Glutamatergic neuron (in vitro differentiated cells): ENCODE measurements at regions not wholly inside any gene's neighbourhood (a gene's known extent, or its start where the extent isn't known, plus 50 kb on each side); places are given as distances from the start of the nearest gene placed in this dataset.
"Not testable (repeated sequence)": the region's sequence is repeated elsewhere in the genome, so short reads cannot be mapped to it uniquely, and the experiment has no call there.

Source experiments
- DNase-seq: peaks from one replicate; pipeline ENCODE4 v3.0.0; 2022
- H3K27ac Mint-ChIP-seq: one replicate; pipeline ENCODE4 v1.8.0; 2020; ENCODE audit warnings: mild to moderate bottlenecking, mixed read lengths, inconsistent platforms; ENCODE audit not compliant: unreplicated experiment
- H3K27me3 Mint-ChIP-seq: one replicate; pipeline ENCODE4 v1.8.0; 2020; ENCODE audit warnings: mild to moderate bottlenecking, moderate library complexity, mixed read lengths, inconsistent platforms; ENCODE audit not compliant: unreplicated experiment
- H3K36me3 Mint-ChIP-seq: one replicate; pipeline ENCODE4 v1.8.0; 2020; ENCODE audit warnings: mild to moderate bottlenecking, mixed read lengths, inconsistent platforms; ENCODE audit not compliant: unreplicated experiment
- H3K4me1 Mint-ChIP-seq: one replicate; pipeline ENCODE4 v1.8.0; 2020; ENCODE audit warnings: mild to moderate bottlenecking, low read depth, mixed read lengths, inconsistent platforms; ENCODE audit not compliant: unreplicated experiment
- H3K4me3 Mint-ChIP-seq: one replicate; pipeline ENCODE4 v1.8.0; 2020; ENCODE audit warnings: mild to moderate bottlenecking, mixed read lengths, inconsistent platforms; ENCODE audit not compliant: unreplicated experiment
- H3K9me3 Mint-ChIP-seq: one replicate; pipeline ENCODE4 v1.8.0; 2020; ENCODE audit warnings: mild to moderate bottlenecking, moderate library complexity, mixed read lengths, inconsistent platforms; ENCODE audit not compliant: unreplicated experiment
- CTCF ChIP-seq: fragments of 200-600 bp; sonication (generic); IDR thresholded peaks from one replicate; pipeline ENCODE4 v1.5.0; 2021; ENCODE audit not compliant: partially characterized antibody, unreplicated experiment

GRCh38 chr21:24436236-24436635 lies 1171.0 kb downstream of the MRPL39 start:
- Mint-ChIP-seq H3K9me3 (peaks cover 6% of the 10 kb centered on the region), H3K27me3 (peaks cover 10% of the 10 kb centered on the region), H3K36me3 (peaks cover 6% of the 10 kb centered on the region), H3K4me1 (no peaks in the 10 kb centered on the region), H3K4me3 (no peak overlapping the region), H3K27ac (no peak overlapping the region)
- TF ChIP-seq CTCF, result no peak
- no peak for DNase-seq

GRCh38 chr21:24428591-24429199 lies 1178.6 kb downstream of the MRPL39 start:
- H3K9me3 Mint-ChIP-seq, result peaks cover 3% of the 10 kb centered on the region
- no peak for DNase-seq
- TF ChIP-seq CTCF, result no peak

GRCh38 chr21:24424776-24425175 lies 1182.5 kb downstream of the MRPL39 start:
- no peak overlapping the region for H3K27ac Mint-ChIP-seq
- no peak overlapping the region for H3K4me3 Mint-ChIP-seq
- no peaks in the 10 kb centered on the region for H3K4me1 Mint-ChIP-seq
- H3K36me3 Mint-ChIP-seq, result peaks cover 12% of the 10 kb centered on the region
- no peak for TF ChIP-seq CTCF
- no peak for DNase-seq
- H3K9me3 Mint-ChIP-seq, result peaks cover 3% of the 10 kb centered on the region
- H3K27me3 Mint-ChIP-seq, result peaks cover 9% of the 10 kb centered on the region

More at GRCh38 chr21:24428591-24429199, 1178.6 kb downstream of the MRPL39 start:
- peaks cover 5% of the 10 kb centered on the region for H3K27me3 Mint-ChIP-seq
- no peak overlapping the region for H3K4me3 Mint-ChIP-seq
- H3K27ac Mint-ChIP-seq, result no peak overlapping the region
- H3K4me1 Mint-ChIP-seq, result no peaks in the 10 kb centered on the region
- no peaks in the 10 kb centered on the region for H3K36me3 Mint-ChIP-seq

- no peak for DNase-seq
- H3K9me3 Mint-ChIP-seq, result peaks cover 10% of the 10 kb centered on the region
- no peaks in the 10 kb centered on the region for H3K4me1 Mint-ChIP-seq
- H3K27me3 Mint-ChIP-seq, result peaks cover 9% of the 10 kb centered on the region
- TF ChIP-seq CTCF, result no peak
- no peak overlapping the region for H3K4me3 Mint-ChIP-seq
- peaks cover 18% of the 10 kb centered on the region for H3K36me3 Mint-ChIP-seq
- H3K27ac Mint-ChIP-seq, result no peak overlapping the region
Observed at GRCh38 chr21:24423546-24423945, 1183.7 kb downstream of the MRPL39 start.

GRCh38 chr21:24420689-24421088 lies 1186.6 kb downstream of the MRPL39 start:
- no peak for TF ChIP-seq CTCF
- Mint-ChIP-seq H3K9me3 (peaks cover 10% of the 10 kb centered on the region), H3K4me3 (no peak overlapping the region), H3K36me3 (peaks cover 24% of the 10 kb centered on the region), H3K4me1 (no peaks in the 10 kb centered on the region), H3K27ac (no peak overlapping the region), H3K27me3 (peaks cover 9% of the 10 kb centered on the region)
- DNase-seq, result no peak

- peaks cover 10% of the 10 kb centered on the region for H3K9me3 Mint-ChIP-seq
Observed at GRCh38 chr21:24419641-24420040, 1187.6 kb downstream of the MRPL39 start.

More at GRCh38 chr21:24419641-24420040, 1187.6 kb downstream of the MRPL39 start:
- not testable (repeated sequence) for H3K27me3 Mint-ChIP-seq, H3K4me1 Mint-ChIP-seq, H3K4me3 Mint-ChIP-seq, H3K27ac Mint-ChIP-seq, DNase-seq
- peaks cover 24% of the 10 kb centered on the region for H3K36me3 Mint-ChIP-seq
